ENCODE measurements at regions not wholly inside any gene's neighbourhood (a gene's known extent, or its start where the extent isn't known, plus 50 kb on each side); places are given as distances from the start of the nearest gene placed in this dataset.

- Histone ChIP-seq H3K4me1 (replicated peaks in 1 of 2; ENCODE audit: control insufficient read depth in 2 of 2, insufficient read depth in 2 of 2, low read length in 2 of 2) (0 out of 5 replicates have a peak, but pooled peaks cover 0 to 2% of the 10 kb centered on the region in 2 experiments), H3K27ac (ENCODE audit: extremely low read depth, low read depth, low read length) (no peak overlapping the region), H2AFZ (ENCODE audit: low read depth, low read length) (no peak overlapping the region), H3K4me2 (ENCODE audit: insufficient read depth, low read length) (no peak overlapping the region), H3K9me3 (replicated peaks; ENCODE audit: control insufficient read depth, insufficient read depth, low read depth, low read length) (no peaks in the 10 kb centered on the region), H3K9me1 (ENCODE audit: control insufficient read depth, insufficient read depth, low read length) (no peaks in the 10 kb centered on the region), H3K4me3 (no peak overlapping the region), H3K9ac (ENCODE audit: insufficient read depth in 1 of 2, low read depth in 2 of 2, low read length in 2 of 2) (no peak overlapping the region), H3K27me3 (ENCODE audit: control insufficient read depth in 2 of 2, insufficient read depth in 2 of 2, low read length in 2 of 2) (peaks cover 13 to 56% of the 10 kb centered on the region in 2 experiments), H3K36me3 (ENCODE audit: control insufficient read depth, insufficient read depth, low read length) (no peaks in the 10 kb centered on the region), H3K79me2 (ENCODE audit: control insufficient read depth, insufficient read depth, low read length) (no peaks in the 10 kb centered on the region), H4K20me1 (replicated peaks; ENCODE audit: control insufficient read depth, insufficient read depth, low read length) (0 out of 2 replicates have a peak, but pooled peaks cover 3% of the 10 kb centered on the region)
- ATAC-seq (no peak), FAIRE-seq (no peak), DNase-seq (ENCODE audit: extremely low read depth in 1 of 4, low spot score in 3 of 4) (no peak)
- no TSS peak for BruUV-seq (replicated peaks)
- CTCF ChIA-PET (ENCODE audit: low intra/inter-chr PET ratio): no interaction called here
- under 1% methylated on average over 10 of the region's 10 CpGs for WGBS (ENCODE audit: insufficient coverage, low coverage, missing lambda C conversion rate)
- POLR2A ChIA-PET: no interaction called here
- intact Hi-C loops (cut with micrococcal nuclease) (no loop called here), in situ Hi-C loops (cut with MboI) (no loop called here)
- TF ChIP-seq KLF13 (tag; IDR thresholded peaks at IDR 0.05; ENCODE audit: borderline replicate concordance, low read depth): no peak
- TF ChIP-seq BMI1 (IDR thresholded peaks at IDR 0.05; ENCODE audit: low read length): no peak
- TF ChIP-seq ZKSCAN8 (CRISPR knock-in tag; IDR thresholded peaks at IDR 0.05): no peak
- TF ChIP-seq NFRKB (IDR thresholded peaks at IDR 0.05; ENCODE audit: low read depth): no peak
These were observed 185.0 kb downstream of the TTLL2 start for GRCh38 chr6:167509853-167510220.

- WGBS (ENCODE audit: insufficient coverage, low coverage, missing lambda C conversion rate): under 1% methylated on average over 11 of the region's 11 CpGs
- CTCF ChIA-PET (ENCODE audit: low intra/inter-chr PET ratio): no interaction called here
- H3K27me3 ChIP-seq (ENCODE audit: control insufficient read depth in 2 of 2, insufficient read depth in 2 of 2, low read length in 2 of 2): peaks cover 13 to 49% of the 10 kb centered on the region in 2 experiments
- ATAC-seq (no peak), FAIRE-seq (no peak), DNase-seq (ENCODE audit: extremely low read depth in 1 of 4, low spot score in 3 of 4) (no peak)
- H3K27ac ChIP-seq (ENCODE audit: extremely low read depth, low read depth, low read length): no peak overlapping the region
- no peaks in the 10 kb centered on the region for H3K36me3 ChIP-seq (ENCODE audit: control insufficient read depth, insufficient read depth, low read length)
- H2AFZ ChIP-seq (ENCODE audit: low read depth, low read length): no peak overlapping the region
- 0 out of 2 replicates have a peak, but pooled peaks cover 3% of the 10 kb centered on the region for H4K20me1 ChIP-seq (replicated peaks; ENCODE audit: control insufficient read depth, insufficient read depth, low read length)
- 0 out of 5 replicates have a peak, but pooled peaks cover 0 to 2% of the 10 kb centered on the region in 2 experiments for H3K4me1 ChIP-seq (replicated peaks in 1 of 2; ENCODE audit: control insufficient read depth in 2 of 2, insufficient read depth in 2 of 2, low read length in 2 of 2)
- no peaks in the 10 kb centered on the region for H3K79me2 ChIP-seq (ENCODE audit: control insufficient read depth, insufficient read depth, low read length)
- no peak overlapping the region for H3K9ac ChIP-seq (ENCODE audit: insufficient read depth in 1 of 2, low read depth in 2 of 2, low read length in 2 of 2)
- no peak overlapping the region for H3K4me2 ChIP-seq (ENCODE audit: insufficient read depth, low read length)
- BruUV-seq (replicated peaks): no TSS peak
- no peaks in the 10 kb centered on the region for H3K9me3 ChIP-seq (replicated peaks; ENCODE audit: control insufficient read depth, insufficient read depth, low read depth, low read length)
- H3K9me1 ChIP-seq (ENCODE audit: control insufficient read depth, insufficient read depth, low read length): no peaks in the 10 kb centered on the region
- intact Hi-C loops (cut with micrococcal nuclease) (no loop called here), in situ Hi-C loops (cut with MboI) (no loop called here)
- H3K4me3 ChIP-seq: no peak overlapping the region
- POLR2A ChIA-PET: no interaction called here
- TF ChIP-seq, protein P1, sequence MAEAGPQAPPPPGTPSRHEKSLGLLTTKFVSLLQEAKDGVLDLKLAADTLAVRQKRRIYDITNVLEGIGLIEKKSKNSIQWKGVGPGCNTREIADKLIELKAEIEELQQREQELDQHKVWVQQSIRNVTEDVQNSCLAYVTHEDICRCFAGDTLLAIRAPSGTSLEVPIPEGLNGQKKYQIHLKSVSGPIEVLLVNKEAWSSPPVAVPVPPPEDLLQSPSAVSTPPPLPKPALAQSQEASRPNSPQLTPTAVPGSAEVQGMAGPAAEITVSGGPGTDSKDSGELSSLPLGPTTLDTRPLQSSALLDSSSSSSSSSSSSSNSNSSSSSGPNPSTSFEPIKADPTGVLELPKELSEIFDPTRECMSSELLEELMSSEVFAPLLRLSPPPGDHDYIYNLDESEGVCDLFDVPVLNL (CRISPR knock-in tag; IDR thresholded peaks at IDR 0.05; ENCODE audit: low read depth): no peak
- no peak for TF ChIP-seq HSF4 (CRISPR knock-in tag; IDR thresholded peaks at IDR 0.05; ENCODE audit: borderline replicate concordance)
- TF ChIP-seq NUFIP1 (IDR thresholded peaks at IDR 0.05; ENCODE audit: partially characterized antibody): no peak
- TF ChIP-seq MCM5 (IDR thresholded peaks at IDR 0.05; ENCODE audit: low read depth): no peak
- no peak for TF ChIP-seq HDGF (IDR thresholded peaks at IDR 0.05)
- no peak for TF ChIP-seq MTA1 (IDR thresholded peaks at IDR 0.05; ENCODE audit: borderline replicate concordance)
- no peak for TF ChIP-seq HINFP (tag; conservative IDR thresholded peaks at IDR 0.05; ENCODE audit: low read depth)
- no peak for TF ChIP-seq GTF2F1 (IDR thresholded peaks at IDR 0.05; ENCODE audit: low read depth, low read length)
- TF ChIP-seq NELFE (IDR thresholded peaks at IDR 0.05; ENCODE audit: insufficient read depth, insufficient read length): no peak
- TF ChIP-seq HLTF (IDR thresholded peaks at IDR 0.05): no peak
- TF ChIP-seq, protein P2, sequence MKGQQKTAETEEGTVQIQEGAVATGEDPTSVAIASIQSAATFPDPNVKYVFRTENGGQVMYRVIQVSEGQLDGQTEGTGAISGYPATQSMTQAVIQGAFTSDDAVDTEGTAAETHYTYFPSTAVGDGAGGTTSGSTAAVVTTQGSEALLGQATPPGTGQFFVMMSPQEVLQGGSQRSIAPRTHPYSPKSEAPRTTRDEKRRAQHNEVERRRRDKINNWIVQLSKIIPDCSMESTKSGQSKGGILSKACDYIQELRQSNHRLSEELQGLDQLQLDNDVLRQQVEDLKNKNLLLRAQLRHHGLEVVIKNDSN (CRISPR knock-in tag; IDR thresholded peaks at IDR 0.05): no peak
These were observed 185.8 kb downstream of the TTLL2 start for GRCh38 chr6:167510648-167511047.
